HepG2 (cell line): ENCODE measurements at regions not wholly inside any gene's neighbourhood (a gene's known extent, or its start where the extent isn't known, plus 50 kb on each side); places are given as distances from the start of the nearest gene placed in this dataset.

Source experiments
- ATAC-seq: fragments of 200-7000 bp; cut with Tn5 transposase; 3 replicates; pipeline ENCODE4 v1.9.1; 2020; ENCODE audit warnings: mild to moderate bottlenecking, moderate library complexity
- BruUV-seq: library from RNA; stranded (reverse); fragments of 400-500 nt; replicated peaks from 2 replicates; lab custom pipeline; 2021; lab: Mats Ljungman, UMichigan
- CTCF ChIA-PET: fragments of 300-600 bp; formaldehyde crosslinking; extraction: SDS; loops from one replicate; lab custom pipeline; 2021; ENCODE audit warnings: low total read pairs, inconsistent platforms, low intra/inter-chr PET ratio; lab: Yijun Ruan, JAX
- POLR2A ChIA-PET: fragments of 350-600 bp; sonication (Branson Sonifier 250); formaldehyde crosslinking; loops from one replicate; lab custom pipeline; 2020; ENCODE audit warnings: antibody characterized with exemption, inconsistent platforms; lab: Yijun Ruan, JAX
- DNase-seq: peaks from one replicate; pipeline ENCODE4 v3.0.0-alpha.2; 2015; ENCODE audit warnings: low spot score
- FAIRE-seq: peaks from 3 replicates; lab custom pipeline; 2011; peaks lifted over from hg19 to GRCh38; lab: Jason Lieb, UNC
- H2AFZ ChIP-seq: one replicate; pipeline ENCODE4 v1.6.1; 2011; ENCODE audit warnings: low read length, inconsistent platforms
- H3K27ac ChIP-seq: fragments of 300-600 bp; 3 replicates; pipeline ENCODE4 v1.8.0; 2011; ENCODE audit warnings: mixed run types, mild to moderate bottlenecking, mixed read lengths, low read length, inconsistent platforms; ENCODE audit not compliant: insufficient read depth; ENCODE audit errors: extremely low read length
- H3K27me3 ChIP-seq, 2 experiments: fragments of 200-600 bp in 1 of 2; 2 replicates in 1 of 2; 3 replicates in 1 of 2; pipeline versions ENCODE4 v1.6.0 to v1.8.0; 2011; ENCODE audit warnings: low read length in 2 of 2, mild to moderate bottlenecking in 2 of 2, moderate library complexity in 2 of 2, inconsistent platforms in 1 of 2; ENCODE audit not compliant: insufficient read depth in 2 of 2, control insufficient read depth in 1 of 2
- H3K36me3 ChIP-seq, 2 experiments: fragments of 200-600 bp in 1 of 2; replicated peaks in 1 of 2; 2 replicates in 1 of 2; 3 replicates in 1 of 2; pipeline versions ENCODE4 v1.5.1 to v1.8.0; 2011; ENCODE audit warnings: low read length in 2 of 2, inconsistent platforms in 1 of 2; ENCODE audit not compliant: insufficient read depth in 2 of 2, control insufficient read depth in 1 of 2
- H3K4me1 ChIP-seq: 2 replicates; pipeline ENCODE4 v1.5.1; 2012; ENCODE audit warnings: low read length, inconsistent platforms; ENCODE audit not compliant: insufficient read depth
- H3K4me2 ChIP-seq: 2 replicates; pipeline ENCODE4 v1.6.0; 2011; ENCODE audit warnings: low read depth, low read length, inconsistent platforms
- H3K4me3 ChIP-seq, 3 experiments: fragments of 200-600 bp in 1 of 3; sonication (generic), shearing (Covaris generic) in 1 of 3; replicated peaks in 1 of 3; 2 replicates each; pipeline ENCODE4 v1.5.1; 2011 to 2016; ENCODE audit warnings: low read length in 3 of 3, inconsistent platforms in 2 of 3, low read depth in 2 of 3, mild to moderate bottlenecking in 2 of 3, control low read depth in 1 of 3, mixed read lengths in 1 of 3; ENCODE audit not compliant: insufficient read depth in 1 of 3
- H3K79me2 ChIP-seq: one replicate; pipeline ENCODE4 v1.6.1; 2011; ENCODE audit warnings: low read length, inconsistent platforms; ENCODE audit not compliant: insufficient read depth
- H3K9ac ChIP-seq: 2 replicates; pipeline ENCODE4 v1.6.0; 2011; ENCODE audit warnings: mild to moderate bottlenecking, low read depth, low read length, inconsistent platforms; ENCODE audit not compliant: insufficient read depth
- H3K9me3 ChIP-seq: 2 replicates; pipeline ENCODE4 v1.5.1; 2012; ENCODE audit warnings: mild to moderate bottlenecking, low read length
- H4K20me1 ChIP-seq: 2 replicates; pipeline ENCODE4 v1.6.0; 2011; ENCODE audit warnings: inconsistent platforms, mild to moderate bottlenecking, low read length, moderate library complexity; ENCODE audit not compliant: insufficient read depth
- ATAD3A ChIP-seq: sonication (generic); formaldehyde crosslinking; IDR thresholded peaks from 2 replicates; pipeline ENCODE4 v1.4.0; 2020; ENCODE audit warnings: missing genetic modification reagents
- MIXL1 ChIP-seq: IDR thresholded peaks from 2 replicates; pipeline ENCODE4 v1.6.1; 2016
- RARA ChIP-seq: IDR thresholded peaks from 2 replicates; pipeline ENCODE4 v1.6.1; 2016; ENCODE audit warnings: missing genetic modification reagents, missing compliant biosample characterization
- THAP11 ChIP-seq: IDR thresholded peaks from 2 replicates; pipeline ENCODE4 v1.6.1; 2016; ENCODE audit warnings: missing biosample characterization, missing genetic modification reagents
- U2AF1 ChIP-seq: fragments of 200-400 bp; formaldehyde crosslinking; optimal IDR thresholded peaks from 2 replicates; pipeline ENCODE3; 2017; ENCODE audit warnings: mild to moderate bottlenecking, low read depth, low read length
- ZFAT ChIP-seq: sonication (generic); formaldehyde crosslinking; conservative IDR thresholded peaks from 2 replicates; pipeline ENCODE4 v1.8.1; 2023; ENCODE audit warnings: missing genetic modification reagents, inconsistent platforms
- ZFY ChIP-seq: sonication (generic); formaldehyde crosslinking; IDR thresholded peaks from 2 replicates; pipeline ENCODE4 v1.4.0; 2020; ENCODE audit warnings: missing genetic modification reagents
- ZNF143 ChIP-seq: sonication (generic); formaldehyde crosslinking; IDR thresholded peaks from 2 replicates; pipeline ENCODE4 v1.4.0; 2020; ENCODE audit warnings: missing genetic modification reagents
- WGBS: methylation state at CpG from one replicate; pipeline ENCODE4 v1.1.6; 2017; ENCODE audit warnings: low lambda C conversion rate; 5-methylcytosine and 5-hydroxymethylcytosine counted together
- in situ Hi-C: cut with HindIII; loops from 2 replicates; pipeline ENCODE4 v1.10.0; 2017; ENCODE audit warnings: low pct_unique_long_range_greater_than_20kb; ENCODE audit not compliant: extremely low pct_ligation_motif_present
- intact Hi-C: fragments of 100-400 bp; cut with micrococcal nuclease; formaldehyde crosslinking; loops from one replicate; pipeline ENCODE4 v1.10.0; 2022; ENCODE audit not compliant: unreplicated experiment
- TF ChIP-seq, protein P1 (sequence below): conservative IDR thresholded peaks from 2 replicates; pipeline ENCODE4 v1.6.1; 2018; ENCODE audit warnings: missing genetic modification reagents

DNA sequence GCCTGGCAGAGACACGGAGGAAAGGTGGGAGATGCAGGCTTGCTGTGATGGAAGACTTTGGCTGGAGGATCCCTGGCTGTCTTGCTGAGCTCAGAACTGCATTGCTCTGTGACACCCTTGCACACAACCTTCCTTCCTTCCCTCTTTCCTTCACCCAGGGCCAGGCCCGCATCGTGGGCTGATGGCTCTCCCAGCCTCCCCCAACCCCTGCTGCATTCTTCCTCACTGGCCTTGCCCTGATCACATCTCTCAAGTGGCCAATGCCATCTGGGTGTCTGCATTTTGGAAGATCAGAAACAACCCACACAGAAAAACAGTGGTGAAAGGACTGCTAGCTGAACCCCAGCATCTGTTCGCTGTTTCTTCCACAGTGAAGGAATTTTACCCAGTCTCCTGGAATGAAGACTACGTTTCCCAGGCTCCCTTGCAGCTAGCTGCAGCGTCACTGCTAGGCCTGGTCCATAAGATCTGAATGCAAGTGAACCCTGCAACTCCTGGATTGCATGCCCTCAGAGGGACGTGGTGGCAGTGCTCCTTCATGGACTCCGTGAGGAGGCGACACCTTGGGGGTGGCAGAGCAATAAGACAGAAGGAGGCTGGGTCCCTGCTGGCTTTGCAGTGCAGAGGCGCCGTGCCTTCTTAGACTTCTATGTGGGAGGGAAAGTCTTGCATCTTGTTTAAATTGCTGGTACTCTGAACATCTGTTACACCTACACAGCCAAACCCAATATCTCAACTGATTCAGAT, 78.9 kb upstream of the YWHAQ start:
- Histone ChIP-seq H3K4me2 (no peak overlapping the region), H3K36me3 (no peaks in the 10 kb centered on the region), H4K20me1 (no peaks in the 10 kb centered on the region), H3K9ac (no peak overlapping the region), H3K9me3 (no peaks in the 10 kb centered on the region), H2AFZ (no peak overlapping the region), H3K79me2 (no peaks in the 10 kb centered on the region), H3K4me1 (peaks cover 20% of the 10 kb centered on the region), H3K27me3 (peaks cover 2 to 18% of the 10 kb centered on the region in 2 experiments; a peak in 3 of 5 replicates)
- ATAC-seq = no peak
- in situ Hi-C loops = no loop called here
- no TSS peak for BruUV-seq
- WGBS = 67% methylated on average over 10 of the region's 11 CpGs
- TF ChIP-seq U2AF1 = no peak
- no peak for TF ChIP-seq ATAD3A (CRISPR knock-in tag)
- TF ChIP-seq, protein P1, sequence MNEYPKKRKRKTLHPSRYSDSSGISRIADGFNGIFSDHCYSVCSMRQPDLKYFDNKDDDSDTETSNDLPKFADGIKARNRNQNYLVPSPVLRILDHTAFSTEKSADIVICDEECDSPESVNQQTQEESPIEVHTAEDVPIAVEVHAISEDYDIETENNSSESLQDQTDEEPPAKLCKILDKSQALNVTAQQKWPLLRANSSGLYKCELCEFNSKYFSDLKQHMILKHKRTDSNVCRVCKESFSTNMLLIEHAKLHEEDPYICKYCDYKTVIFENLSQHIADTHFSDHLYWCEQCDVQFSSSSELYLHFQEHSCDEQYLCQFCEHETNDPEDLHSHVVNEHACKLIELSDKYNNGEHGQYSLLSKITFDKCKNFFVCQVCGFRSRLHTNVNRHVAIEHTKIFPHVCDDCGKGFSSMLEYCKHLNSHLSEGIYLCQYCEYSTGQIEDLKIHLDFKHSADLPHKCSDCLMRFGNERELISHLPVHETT = no peak
- TF ChIP-seq THAP11 (CRISPR knock-in tag) = peak; percentile 39; the same call in 1 of the 2 replicates
- TF ChIP-seq MIXL1 (CRISPR knock-in tag) = no peak
- TF ChIP-seq ZNF143 (CRISPR knock-in tag) = peak; percentile 76
- peak; percentile 50; the same call in 1 of the 2 replicates for TF ChIP-seq ZFY
- TF ChIP-seq RARA (CRISPR knock-in tag) = no peak
- no peak for TF ChIP-seq ZFAT
- TF ChIP-seq, all 625 proteins: peak for 3
- Histone ChIP-seq H3K27ac (no peak overlapping the region), H3K4me3 (no peak overlapping the region)
- POLR2A ChIA-PET = no interaction called here
- FAIRE-seq = no peak
- no peak for DNase-seq
- CTCF ChIA-PET = no interaction called here
- intact Hi-C loops = no loop called here
